Transverse colon (tissue), 4 donors: ENCODE measurements at regions not wholly inside any gene's neighbourhood (a gene's known extent, or its start where the extent isn't known, plus 50 kb on each side); places are given as distances from the start of the nearest gene placed in this dataset.

Experiments
- CTCF ChIP-seq, 5 experiments: fragments of 200-600 bp in 3 of 5; fragments of 450-650 bp in 2 of 5; sonication (generic) in 3 of 5; IDR thresholded peaks; 1 replicate in 2 of 5; 2 replicates in 3 of 5; pipeline ENCODE4 v1.5.1; 2016 to 2017; ENCODE audit warnings: antibody characterized with exemption in 5 of 5, inconsistent platforms in 3 of 5, mild to moderate bottlenecking in 2 of 5, moderate library complexity in 1 of 5
- EP300 ChIP-seq: sonication (generic); formaldehyde crosslinking; IDR thresholded peaks from one replicate; pipeline ENCODE4 v1.6.1; 2017; ENCODE audit warnings: antibody characterized with exemption, low read depth
- POLR2A ChIP-seq: fragments of 450-650 bp; IDR thresholded peaks from one replicate; pipeline ENCODE4 v1.6.1; 2016; ENCODE audit warnings: antibody characterized with exemption, mild to moderate bottlenecking, moderate library complexity
- POLR2AphosphoS5 ChIP-seq, 3 donors: sonication (generic); formaldehyde crosslinking; IDR thresholded peaks; one replicate each; pipeline ENCODE4 v1.6.1; 2016; ENCODE audit warnings: antibody characterized with exemption in 3 of 3

GRCh38 chr13:81726037-81726726 is 1385.3 kb upstream of the SPRY2 start:
- TF ChIP-seq POLR2A: no peak
- TF ChIP-seq CTCF (IDR thresholded peaks at IDR 0.05): no peak
- no peak for TF ChIP-seq EP300
- TF ChIP-seq POLR2AphosphoS5 (IDR thresholded peaks at IDR 0.05): no peak
